GM21529 (cell line): ENCODE measurements at regions not wholly inside any gene's neighbourhood (a gene's known extent, or its start where the extent isn't known, plus 50 kb on each side); places are given as distances from the start of the nearest gene placed in this dataset.

ENCODE experiments used
- ATAC-seq: cut with Tn5 transposase; IDR thresholded peaks from one replicate; pipeline ENCODE4 v1.9.1; 2021; ENCODE audit not compliant: unreplicated experiment

GRCh38 chr3:190790185-190790584, 72.3 kb downstream of the GMNC start:
- no peak for ATAC-seq

DNA sequence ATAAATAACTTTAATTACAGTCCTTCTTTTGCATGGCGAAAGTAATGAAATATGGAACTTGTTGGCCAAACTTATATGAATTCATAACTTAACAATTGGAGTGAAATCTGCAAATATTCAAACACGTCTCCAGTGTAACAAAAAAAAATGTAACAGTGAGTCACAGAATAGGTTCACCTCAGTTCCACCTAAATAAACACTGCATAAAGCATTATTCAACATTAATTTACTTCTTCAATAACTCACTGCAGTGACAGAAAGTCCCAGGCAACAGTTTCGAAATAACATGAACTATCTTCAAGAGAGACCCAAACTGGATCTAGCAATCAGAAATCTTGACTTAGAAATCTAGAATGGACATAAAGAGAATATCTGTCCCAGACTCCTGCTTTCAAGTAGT, 75.6 kb downstream of the GMNC start:
- no peak for ATAC-seq

GRCh38 chr3:190785047-190785446, 77.4 kb downstream of the GMNC start:
- no peak for ATAC-seq

- no peak for ATAC-seq
These were observed 82.0 kb downstream of the GMNC start for GRCh38 chr3:190780524-190780923.

DNA sequence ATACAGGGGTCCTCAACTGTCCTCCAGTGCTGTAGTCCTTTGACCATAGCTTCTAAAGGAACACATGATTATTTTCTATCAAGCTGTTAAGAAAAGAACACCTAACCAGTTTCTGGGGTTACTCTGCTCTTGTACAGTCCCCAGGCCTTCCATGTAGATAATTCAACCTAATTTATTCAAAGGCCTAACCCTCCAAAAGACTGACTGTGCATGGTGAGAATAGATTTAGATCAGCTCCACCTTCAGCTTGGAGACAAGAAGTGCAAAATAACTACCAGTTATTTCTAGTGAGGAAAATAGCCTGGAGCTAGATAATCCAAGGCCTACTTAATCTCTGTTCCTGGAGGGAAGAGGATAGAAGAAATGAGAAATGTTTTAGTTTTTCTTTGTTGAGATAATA, 87.9 kb downstream of the GMNC start:
- no peak for ATAC-seq

- ATAC-seq: no peak
These were observed 88.5 kb downstream of the GMNC start for GRCh38 chr3:190773948-190774347.

- ATAC-seq: no peak
These were observed 89.7 kb downstream of the GMNC start for GRCh38 chr3:190772831-190773230.

DNA sequence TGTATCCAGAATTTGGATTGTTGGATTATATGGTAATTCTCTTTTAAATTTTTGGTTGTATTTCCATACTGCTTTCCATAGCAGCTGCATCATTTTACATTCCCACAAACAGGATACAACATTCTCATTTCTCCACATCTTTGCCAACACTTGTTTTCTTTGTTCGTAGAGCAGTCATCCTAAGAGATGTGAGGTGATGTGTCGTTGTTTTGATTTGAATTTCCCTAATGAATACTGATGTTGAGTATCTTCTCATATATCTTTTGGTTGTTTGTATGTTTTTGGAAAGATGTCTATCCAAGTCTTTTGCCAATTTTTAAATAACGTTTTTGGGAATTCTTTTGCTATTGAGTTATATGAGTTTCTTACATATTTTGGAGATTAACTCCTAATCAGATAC, 93.6 kb downstream of the GMNC start:
- ATAC-seq: no peak

DNA sequence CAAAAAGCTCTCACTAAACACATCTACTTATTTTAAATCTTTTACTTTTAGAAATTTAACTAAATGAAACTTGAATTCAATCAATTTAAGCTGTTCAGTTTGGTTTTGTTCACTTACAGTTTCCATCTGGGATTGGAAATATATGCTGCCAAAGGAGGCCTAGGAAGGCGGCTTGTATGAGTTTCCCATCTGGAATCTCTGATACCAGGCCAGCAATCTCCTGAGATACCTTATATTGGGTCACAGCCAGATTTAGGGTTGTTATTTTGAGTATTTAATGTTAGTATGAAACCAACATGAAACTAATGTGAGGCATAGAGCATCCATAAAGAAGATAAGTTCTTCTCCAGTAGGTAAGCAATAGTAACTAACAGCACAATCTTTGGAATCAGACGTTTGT, 94.6 kb downstream of the GMNC start:
- no peak for ATAC-seq

- no peak for ATAC-seq
These were observed 98.0 kb downstream of the GMNC start for GRCh38 chr3:190764231-190765134.

- ATAC-seq: no peak
These were observed 99.7 kb downstream of the GMNC start for GRCh38 chr3:190762801-190763200.

DNA sequence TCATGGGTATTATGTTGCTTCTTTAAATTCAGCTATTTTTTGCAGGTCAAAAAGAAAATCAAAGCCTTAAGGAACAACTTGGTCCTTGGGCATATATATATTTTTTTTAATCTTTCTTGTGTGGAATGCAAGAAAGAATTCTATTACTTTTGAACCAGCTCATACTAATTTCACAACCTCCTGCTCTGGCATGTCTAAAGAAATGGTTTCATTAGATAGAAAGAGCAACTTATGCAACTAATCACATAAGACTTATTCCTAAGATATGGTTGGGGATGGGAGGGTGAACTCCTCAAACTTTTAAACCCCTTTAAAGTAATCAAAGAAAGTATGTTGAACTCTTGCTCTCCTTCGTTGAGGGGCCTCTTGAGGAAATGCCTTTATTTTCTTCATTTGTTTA, 114.9 kb downstream of the GMNC start:
- ATAC-seq: no peak

- ATAC-seq: no peak
These were observed 115.5 kb downstream of the GMNC start for GRCh38 chr3:190746986-190747385.

DNA sequence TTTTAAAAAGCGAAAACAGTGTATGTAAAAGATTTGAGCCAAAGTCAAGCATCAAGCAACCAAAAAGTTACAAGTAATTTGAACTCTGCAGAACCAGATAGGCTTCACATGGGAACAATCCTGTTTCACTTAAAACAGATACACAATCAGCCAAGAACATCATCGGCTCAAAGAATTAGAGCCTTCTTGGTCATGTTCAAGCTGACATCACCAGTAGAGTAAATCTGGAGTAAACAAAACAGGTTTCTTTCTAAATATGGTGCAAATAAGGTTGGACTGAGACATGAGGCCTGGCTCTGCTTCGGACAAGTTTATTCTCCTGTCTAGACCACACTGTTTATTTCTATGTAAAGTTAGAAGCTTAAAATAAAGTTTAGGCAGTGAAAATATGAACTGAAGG, 116.0 kb downstream of the GMNC start:
- ATAC-seq: no peak

- no peak for ATAC-seq
These were observed 120.7 kb downstream of the GMNC start for GRCh38 chr3:190741788-190742187.

- no peak for ATAC-seq
These were observed 122.8 kb downstream of the GMNC start for GRCh38 chr3:190739641-190740185.

DNA sequence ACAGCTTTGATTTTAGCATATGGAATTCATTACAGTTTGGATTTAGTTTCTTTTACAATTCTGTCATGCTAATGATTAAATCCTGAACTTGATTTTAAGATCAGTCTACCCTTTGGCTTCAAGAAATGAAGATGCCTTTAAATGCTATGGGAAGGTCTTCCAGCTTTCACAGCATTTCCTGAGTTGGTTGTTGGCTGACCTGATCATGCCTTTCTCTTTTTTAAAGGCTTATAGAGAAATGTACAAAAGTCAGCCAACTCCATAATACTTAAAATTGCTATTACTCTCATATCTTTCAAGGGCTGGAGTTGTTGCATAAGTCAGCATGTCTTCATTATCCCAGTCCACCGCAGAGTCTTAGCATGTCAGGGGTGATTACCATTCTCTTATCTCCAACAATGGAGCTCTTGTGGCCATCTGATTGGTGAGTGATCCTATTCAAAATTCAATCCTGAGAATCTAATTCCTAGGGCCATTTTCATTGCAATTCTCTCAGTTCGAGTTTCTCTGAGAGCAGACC, 123.8 kb downstream of the GMNC start:
- no peak for ATAC-seq

GRCh38 chr3:190737446-190737845, 125.0 kb downstream of the GMNC start:
- no peak for ATAC-seq

GRCh38 chr3:190734490-190734889, 128.0 kb downstream of the GMNC start:
- no peak for ATAC-seq

- no peak for ATAC-seq
These were observed 128.8 kb downstream of the GMNC start for GRCh38 chr3:190733591-190734146.

GRCh38 chr3:190731596-190731995, 130.9 kb downstream of the GMNC start:
- no peak for ATAC-seq

GRCh38 chr3:190728574-190729246, 133.8 kb downstream of the GMNC start:
- ATAC-seq: no peak
